Omental fat pad (tissue), 3 donors: ENCODE measurements at regions not wholly inside any gene's neighbourhood (a gene's known extent, or its start where the extent isn't known, plus 50 kb on each side); places are given as distances from the start of the nearest gene placed in this dataset.
"Not testable (repeated sequence)": the region's sequence is repeated elsewhere in the genome, so short reads cannot be mapped to it uniquely, and the experiment has no call there.

Experiments
- ATAC-seq: fragments of 150-250 bp; one replicate; pipeline ENCODE4 v1.9.1; 2016; ENCODE audit warnings: mild to moderate bottlenecking, moderate library complexity; ENCODE audit not compliant: low FRiP score
- DNase-seq: peaks from one replicate; pipeline ENCODE4 v3.0.0-alpha.2; 2019; ENCODE audit warnings: low spot score
- CTCF ChIP-seq, 3 donors: fragments of 450-650 bp; IDR thresholded peaks; one replicate each; pipeline ENCODE4 v1.5.1; 2016 to 2017; ENCODE audit warnings: antibody characterized with exemption in 3 of 3, mild to moderate bottlenecking in 3 of 3, moderate library complexity in 2 of 3

- no peak for TF ChIP-seq CTCF (IDR thresholded peaks at IDR 0.05)
- DNase-seq (no peak), ATAC-seq (no peak)
These were observed 58.3 kb upstream of the CSNK1A1L start for GRCh38 chr13:37163641-37164265.

- DNase-seq (no peak), ATAC-seq (no peak)
- no peak for TF ChIP-seq CTCF (IDR thresholded peaks at IDR 0.05)
These were observed 53.0 kb upstream of the CSNK1A1L start for GRCh38 chr13:37158481-37158880.

- ATAC-seq, DNase-seq: not testable (repeated sequence)
These were observed 50.2 kb upstream of the CSNK1A1L start for GRCh38 chr13:37155613-37156097.
